GM21447 (cell line): ENCODE measurements at regions not wholly inside any gene's neighbourhood (a gene's known extent, or its start where the extent isn't known, plus 50 kb on each side); places are given as distances from the start of the nearest gene placed in this dataset.

Source experiments
- ATAC-seq: cut with Tn5 transposase; IDR thresholded peaks from one replicate; pipeline ENCODE4 v1.9.1; 2021; ENCODE audit not compliant: unreplicated experiment

DNA sequence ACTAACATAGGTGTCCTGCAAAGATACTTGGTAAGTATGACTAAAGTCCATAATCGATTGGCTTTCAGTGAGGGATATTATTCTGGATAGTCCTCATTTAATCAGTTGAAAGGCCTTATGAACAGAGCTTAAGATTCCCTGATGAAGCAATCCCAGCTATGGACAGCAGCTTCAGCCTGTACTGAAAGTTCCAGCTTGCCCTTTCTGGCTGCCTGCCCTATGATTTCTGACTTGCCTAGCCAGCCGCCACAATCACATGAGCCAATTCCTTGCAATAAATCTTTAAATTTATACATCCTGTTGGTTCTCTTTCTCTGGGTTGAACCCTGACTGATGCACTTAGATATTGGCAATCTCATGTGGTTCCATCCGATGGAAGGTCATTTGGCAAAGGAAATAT, 759.0 kb upstream of the API5 start:
- no peak for ATAC-seq

DNA sequence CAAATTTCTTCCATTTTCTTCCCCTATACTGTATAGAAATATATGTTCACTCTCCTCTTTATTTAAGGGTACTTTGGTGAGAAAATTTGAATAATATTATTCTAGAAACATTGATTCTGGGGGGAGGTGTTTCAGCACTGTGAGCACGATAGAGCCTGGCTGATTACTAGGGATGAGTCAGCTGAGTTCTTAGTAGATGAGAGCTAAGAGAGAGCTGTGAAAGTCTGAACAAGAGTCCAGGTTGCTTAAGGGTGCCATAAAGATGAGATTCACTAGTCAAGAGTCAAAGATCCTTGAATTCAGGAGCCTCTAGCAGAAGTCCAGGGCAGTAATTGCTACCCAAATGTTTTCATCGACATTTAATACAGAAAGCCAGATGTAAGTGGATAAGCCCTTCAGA, 756.6 kb upstream of the API5 start:
- ATAC-seq, result no peak

DNA sequence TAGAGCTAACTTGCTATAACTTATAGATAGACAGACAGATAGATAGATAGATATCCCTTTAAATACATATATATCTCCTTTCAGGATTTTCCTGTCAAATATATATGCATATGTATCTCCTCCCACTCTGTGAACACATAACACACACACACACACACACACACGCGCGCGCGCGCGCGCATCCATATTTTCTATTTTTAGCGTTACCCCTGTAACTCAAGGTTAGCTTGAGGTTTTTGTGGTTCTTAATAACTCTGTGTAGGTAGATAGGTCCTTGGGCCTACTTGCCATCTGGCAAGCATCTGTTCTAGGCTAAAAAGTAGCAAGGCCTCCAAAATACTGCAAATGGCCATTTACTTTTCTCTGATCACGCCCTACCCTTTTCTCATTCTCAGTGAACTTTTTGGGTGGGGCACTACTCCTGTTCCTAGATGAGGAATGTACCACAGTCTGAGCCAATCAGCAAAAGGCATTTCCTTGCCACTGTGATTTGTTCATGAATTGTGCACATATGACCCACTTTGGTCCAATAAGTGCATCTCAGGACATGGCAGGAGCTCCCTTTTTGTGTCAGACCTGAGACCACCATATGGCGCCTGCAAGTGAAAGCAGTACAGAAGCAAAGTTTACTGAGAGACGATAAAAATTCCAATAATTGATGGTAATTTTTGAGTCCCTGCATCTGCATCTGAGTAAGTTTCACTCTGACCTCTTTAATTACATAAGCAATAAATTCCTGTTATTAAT, 740.5 kb upstream of the API5 start:
- no peak for ATAC-seq

DNA sequence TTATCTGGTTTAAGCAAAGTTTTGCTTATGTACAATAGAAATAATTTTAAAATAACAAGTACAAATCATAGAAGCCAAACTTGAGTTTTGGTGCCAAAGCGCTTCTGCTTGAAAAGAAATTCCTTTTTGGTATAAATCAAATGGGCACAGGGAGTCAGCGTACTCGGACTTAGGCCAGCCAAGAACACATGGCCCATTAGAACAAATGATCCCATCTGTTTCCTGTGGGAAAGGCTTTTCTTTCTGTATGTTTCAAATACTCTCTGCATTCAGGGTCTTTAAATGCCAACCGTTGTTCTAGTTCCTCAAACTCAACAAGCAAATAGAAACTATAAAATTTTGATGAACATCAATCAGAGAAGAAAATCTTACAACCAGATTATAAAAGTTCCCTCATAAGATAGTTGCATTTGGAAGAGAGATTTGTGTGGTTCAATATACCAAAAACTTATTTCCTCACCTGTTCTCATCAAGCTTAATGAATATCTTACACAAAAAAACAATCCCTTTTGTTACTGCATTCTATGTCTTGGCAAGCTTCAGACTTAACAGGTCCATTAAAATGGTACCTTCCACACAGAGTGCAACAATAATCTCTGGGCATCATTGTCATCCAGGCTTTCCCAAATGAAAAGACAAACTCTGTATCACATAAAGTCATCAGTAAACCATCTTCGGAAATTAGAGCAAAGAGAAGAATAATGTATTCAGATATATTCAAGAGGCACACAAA, 739.8 kb upstream of the API5 start:
- no peak for ATAC-seq

DNA sequence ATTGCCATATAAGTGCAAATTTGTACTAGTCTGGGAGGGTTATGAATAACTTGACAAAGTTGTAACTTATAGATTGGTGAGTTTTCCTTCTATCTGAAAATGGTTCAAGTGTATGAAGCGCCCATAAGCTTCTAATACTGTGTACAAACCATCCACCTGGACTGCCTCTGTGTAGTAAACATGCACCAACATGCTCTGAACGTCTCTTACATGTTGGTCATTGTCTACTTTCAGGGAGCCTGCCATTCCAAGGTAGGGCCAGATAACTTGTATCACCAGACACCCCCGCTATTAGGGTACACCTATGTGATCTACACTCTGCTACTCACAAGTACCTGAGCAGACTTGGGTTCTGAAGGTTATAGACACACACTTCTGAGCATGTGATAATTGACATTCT, 735.5 kb upstream of the API5 start:
- no peak for ATAC-seq

DNA sequence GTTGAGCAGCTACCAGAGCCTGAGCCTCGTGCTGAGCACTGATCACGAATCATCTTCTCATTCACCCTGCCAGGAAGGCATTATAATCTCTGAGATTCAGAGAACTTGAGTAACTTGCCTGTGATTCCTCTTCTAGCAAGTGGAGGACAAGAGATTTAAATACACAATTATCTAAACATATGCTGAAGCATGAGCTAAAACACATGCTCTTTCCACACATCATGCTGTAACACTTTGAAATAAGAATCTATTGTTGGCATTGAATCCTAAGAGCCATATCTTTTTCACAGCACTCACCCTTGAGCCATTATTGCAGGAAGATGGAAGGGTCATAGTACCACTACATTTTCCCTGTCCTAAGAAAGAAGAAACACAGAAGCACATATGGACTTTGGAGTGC, 722.5 kb upstream of the API5 start:
- no peak for ATAC-seq

DNA sequence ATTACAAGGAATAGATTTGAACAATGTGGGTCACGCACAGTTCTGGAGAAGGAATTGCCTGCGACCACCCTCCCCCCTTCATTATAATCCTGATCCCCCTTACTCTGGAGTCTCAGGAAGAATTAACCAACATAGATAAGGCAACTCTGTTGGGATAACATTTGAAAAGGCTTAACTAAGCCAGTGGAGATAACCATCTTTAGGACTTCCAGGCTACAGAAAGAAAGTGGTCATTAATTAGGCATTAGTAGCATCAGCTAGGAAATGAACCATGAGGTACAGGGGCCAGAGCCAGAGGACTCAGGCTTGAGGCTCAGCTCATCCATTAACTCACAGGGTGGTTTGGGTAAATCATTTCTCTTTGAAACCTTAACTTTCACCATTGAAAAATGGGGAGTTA, 720.0 kb upstream of the API5 start:
- ATAC-seq, result no peak

DNA sequence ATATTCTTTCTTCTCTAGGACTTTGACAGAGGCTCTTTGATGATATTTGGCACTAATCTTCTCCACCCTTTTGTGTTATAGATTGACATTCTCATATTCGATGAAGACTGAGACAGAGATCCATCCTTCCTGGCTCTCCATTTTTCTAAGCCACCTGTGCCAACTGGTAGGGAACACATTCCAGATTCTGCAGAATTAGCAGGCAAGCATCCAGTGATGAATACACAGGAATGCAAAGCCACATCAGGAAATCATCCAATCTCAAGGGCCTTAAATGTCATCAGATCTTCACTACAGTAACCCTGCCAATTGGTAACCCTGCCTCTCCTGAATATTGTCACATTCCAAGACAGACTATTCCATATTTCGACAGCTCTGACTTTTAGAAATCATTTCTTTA, 718.4 kb upstream of the API5 start:
- ATAC-seq, result no peak

DNA sequence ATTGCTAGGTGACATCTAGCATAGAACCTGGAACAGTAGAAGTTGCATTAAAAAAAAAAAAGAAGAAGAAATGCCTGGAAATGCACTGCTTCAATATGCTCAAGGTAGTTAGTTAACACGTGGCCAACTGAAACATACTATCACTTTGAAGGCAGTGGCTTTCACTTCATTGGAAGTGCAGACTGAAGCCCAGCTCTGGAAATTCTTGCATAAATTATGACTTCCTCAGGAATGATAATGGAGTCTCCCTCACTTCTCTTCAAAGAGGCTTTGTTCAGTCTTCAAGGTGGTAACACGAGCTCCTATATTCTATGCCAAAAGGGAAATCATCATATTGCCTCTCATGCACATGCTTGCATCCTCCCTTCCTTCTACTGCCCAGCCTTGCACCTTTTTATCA, 715.9 kb upstream of the API5 start:
- ATAC-seq, result no peak

DNA sequence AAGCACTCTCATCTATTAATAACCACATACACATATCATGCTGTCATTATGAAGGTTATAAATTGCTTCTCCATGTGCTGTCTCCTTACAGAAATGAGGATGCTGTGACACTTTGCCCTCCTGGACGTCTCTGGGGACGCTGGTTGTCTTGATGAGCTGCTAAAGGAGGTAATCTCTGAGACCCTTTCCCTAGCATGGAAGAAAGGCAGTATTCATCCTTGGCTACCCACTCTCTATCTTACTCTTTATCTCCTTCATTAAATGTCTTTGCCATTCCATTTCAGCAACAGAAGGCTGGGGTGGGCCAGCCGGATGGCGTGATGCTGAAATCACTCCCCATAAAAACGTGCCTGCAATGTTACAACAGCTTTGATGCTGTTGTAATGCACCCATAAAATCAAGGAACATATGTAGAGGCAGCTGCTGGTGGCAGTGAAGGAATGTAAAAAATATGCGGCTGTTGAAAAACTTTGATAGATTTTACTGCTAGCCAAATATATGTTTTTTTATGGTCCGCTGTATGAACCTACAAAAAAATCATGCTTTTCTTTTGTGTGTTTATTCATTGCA, 715.1 kb upstream of the API5 start:
- ATAC-seq, result no peak

DNA sequence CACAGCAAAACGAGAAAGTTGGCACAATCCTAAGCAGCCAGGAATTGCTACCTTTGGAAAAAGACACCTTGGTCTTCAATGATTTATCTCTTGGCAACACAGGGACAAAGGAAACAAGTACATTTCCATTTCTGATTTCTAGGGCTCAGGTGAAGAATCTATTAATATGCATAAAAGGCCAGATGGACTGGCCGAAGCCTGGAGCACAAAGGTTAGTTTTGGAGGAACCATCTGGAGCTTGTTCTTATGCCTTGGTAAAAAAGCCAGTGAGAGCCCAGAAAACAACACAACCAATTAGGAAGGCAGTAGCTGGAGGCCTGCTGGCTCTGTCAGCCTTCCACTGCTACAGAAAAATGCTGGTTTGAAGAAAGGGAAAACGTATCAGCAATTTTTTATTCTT, 713.5 kb upstream of the API5 start:
- ATAC-seq, result no peak

DNA sequence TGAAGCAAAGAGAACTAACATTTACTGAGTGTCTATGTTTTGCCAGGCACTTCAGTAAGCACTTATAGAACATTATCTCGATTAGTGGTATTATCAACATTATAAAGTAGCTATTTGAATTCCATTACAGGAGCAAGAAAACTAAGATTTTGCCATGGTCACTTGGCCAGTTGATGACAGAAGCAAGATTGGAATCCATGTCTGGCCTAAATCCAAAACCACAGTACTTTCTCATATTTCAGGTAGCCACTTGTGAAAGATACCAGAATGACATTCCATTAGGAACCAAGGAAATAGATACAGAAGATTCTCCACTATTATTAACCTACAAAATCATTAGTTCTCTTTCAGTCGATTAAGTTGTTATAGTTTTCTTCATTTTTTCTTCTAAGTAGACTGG, 691.0 kb upstream of the API5 start:
- ATAC-seq, result no peak

DNA sequence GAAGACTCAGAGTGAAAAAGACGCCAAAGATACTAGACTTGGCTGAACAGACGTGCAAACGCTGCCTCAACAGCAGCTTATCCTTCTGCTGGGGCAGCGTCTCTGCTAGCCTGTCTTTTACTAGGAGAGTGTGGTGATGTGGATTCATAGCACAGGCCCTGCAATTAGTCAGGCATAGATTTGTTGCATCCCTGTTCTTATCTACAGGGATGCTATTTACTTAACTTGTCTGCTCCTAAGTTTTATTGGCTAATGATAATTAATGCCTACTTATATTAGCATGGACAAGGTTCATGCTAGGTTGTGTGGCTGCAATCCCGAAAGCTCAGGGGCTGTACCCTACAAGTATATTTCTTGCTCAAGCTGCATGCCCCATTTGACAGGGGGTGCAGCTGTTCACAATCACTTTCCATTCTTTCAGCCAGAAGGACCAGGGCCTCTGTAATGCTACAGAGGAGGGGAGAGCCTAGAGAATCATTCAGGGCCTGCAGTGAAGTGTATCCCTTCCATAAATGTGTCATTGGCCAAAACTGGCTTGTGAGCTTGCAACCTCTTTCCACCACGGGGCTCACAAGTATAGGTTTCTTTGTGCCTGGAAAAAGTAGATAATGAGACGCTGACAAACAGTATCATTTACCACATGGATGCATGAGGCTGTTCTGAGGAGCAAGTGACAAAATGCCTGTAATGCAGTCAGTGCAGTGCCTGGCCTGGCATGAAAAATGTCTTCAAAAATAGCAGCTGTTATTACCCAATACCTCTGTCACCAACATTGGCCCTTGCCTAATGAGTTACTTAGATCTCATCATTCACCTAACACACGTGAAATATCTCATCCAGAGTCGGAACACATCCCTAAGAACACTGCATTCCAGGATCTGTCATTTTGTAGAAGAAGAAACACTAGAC, 685.8 kb upstream of the API5 start:
- no peak for ATAC-seq

DNA sequence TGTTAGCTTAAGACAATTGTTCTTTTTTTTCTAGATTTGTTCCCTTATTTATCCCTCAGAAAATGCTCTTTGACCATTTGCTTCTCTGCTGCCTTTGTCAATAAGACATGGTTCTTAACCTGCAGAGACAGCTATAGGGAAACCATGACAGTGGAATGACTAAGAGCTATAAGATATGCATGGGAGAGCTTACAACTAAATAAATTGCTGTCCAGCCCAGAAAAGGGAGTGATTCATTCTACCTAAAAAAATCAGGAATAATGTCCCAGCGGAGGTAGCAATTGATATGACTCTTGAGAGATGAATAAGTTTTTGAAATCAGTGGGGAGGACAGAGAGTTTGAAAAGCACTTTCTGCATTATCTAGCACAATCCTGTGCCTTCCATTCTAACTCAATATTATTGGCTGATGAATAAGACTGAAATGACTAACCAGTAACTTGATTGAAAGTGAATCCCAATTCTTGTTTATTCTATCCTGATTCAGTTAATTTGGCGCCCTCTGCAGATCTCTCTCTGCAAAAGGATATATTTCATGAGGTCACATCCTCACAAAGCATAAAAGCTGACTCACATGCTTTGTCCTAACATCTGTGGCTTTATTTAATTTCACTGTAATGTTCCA, 680.5 kb upstream of the API5 start:
- ATAC-seq, result no peak

DNA sequence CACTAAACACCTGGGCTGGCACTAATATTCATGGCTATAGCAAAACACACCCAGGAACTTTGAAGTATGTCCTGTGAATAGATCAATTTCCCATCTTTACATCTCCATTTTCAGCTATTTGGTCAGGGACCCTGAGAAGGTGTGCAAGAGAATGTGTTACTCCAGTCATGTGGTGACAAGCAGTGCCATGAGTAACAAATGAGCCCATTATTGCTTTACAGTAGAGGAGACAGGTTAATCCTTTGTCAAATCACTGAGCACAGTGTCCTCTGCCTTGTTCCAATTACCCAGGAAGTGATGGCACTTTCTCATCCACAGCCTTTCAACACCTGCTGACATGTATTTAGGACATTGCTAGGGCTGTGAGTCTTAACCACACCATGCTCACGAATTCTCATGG, 664.8 kb upstream of the API5 start:
- ATAC-seq, result no peak

DNA sequence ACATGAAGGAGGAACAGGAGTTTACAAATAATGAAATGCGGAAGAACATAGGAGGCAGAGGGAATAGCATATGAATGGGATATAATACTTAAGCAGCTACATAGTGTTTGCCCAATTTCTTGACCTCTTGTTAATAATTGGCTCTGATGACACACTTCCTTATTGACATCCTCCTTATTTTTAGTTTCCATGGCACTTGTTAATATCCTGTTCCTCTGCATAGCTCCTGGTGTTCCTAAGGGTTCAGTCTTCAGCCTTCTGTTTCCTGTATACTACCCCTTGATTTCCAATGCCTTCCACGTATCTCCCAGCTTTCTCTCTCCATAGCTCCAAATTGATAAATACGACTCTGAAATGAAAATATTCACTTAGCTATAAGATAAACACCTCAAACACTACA, 663.8 kb upstream of the API5 start:
- ATAC-seq, result no peak

DNA sequence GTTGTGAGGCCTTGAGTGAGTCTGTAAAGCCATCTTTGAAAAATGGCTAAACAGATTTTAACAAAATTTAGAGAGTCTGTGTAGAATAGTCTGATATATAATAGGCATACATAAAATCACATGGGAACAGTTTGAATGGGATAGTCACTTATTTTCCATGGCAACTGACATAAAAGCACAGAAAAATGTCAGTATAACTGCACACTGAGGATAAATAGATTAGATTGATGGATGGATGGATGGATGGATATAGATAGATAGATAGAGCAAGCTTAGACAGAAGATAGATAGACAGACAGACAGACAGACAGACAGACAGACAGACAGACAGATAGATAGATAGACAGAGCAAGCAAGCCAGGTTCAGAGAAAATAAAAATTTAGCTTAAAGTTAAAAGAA, 660.2 kb upstream of the API5 start:
- no peak for ATAC-seq

DNA sequence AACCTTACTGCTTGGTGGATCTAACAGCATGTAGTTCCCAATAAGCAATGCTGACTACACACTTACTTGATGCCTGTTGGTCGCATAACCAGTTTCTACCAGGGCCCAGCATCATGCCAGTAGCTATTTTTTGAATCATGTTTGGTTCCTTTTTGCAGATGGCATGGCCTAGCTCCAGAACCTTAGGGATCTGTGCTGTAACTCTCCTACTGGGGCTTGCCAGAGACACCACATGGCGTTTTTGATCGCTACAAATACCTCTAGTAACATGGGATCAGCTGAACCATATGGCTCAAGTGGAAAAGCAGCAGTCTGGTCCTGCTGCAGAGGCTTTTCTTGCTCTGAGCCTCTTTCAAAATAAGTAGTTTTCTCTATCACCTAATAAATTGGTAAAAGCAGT, 654.6 kb upstream of the API5 start:
- no peak for ATAC-seq

DNA sequence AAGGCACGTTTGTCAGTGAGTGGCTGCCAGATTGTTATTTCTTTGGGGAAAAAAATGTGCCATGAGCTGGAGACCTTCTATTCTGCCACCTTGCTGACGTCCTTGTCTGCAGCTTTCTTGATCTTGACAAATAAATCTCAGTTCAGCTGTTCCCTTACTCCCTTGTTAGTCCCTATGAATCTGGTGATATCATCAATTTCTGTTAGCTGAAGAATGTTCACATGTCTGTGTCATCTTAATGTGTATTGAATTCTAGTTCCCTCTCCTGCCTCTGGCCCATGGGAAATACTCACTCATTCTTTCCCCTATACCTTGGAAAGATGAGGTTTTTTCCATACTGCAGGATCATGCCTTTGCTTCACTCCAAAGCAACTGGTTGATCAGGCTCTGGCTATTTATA, 649.9 kb upstream of the API5 start:
- no peak for ATAC-seq

DNA sequence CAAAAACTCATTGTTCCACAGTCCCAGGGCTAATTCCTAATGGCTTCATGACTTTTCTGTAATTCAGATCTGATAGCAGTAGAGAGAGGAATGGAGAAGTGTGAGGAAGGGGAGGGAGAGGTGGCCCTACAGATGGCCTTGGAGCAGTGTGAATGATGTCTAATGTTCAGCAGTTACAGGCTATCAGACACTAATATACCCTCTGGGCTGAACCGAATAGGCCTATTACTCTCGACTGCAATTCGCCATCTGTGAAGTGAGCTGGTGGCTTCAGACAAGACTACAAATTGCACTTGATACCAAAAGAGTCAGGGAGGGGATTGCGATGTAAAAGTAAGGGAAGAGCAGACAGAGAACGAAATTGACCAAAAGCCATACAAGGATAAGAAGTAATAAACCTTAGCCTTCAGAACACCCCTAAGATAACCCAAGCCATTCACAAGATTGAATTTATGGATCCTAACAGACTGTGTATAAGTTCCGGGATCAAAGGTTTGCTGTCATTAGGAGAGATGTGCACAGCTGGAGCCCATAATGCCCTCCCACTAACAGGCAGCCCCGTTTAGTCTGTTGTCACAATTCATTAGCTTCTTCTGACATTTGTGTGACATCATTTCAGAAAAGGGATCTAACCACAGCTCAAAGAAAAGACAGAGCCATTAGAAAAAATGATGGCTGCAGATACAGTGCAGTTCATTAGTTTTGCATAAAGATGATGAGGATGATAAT, 642.4 kb upstream of the API5 start:
- no peak for ATAC-seq
